ENCODE measurements at regions not wholly inside any gene's neighbourhood (a gene's known extent, or its start where the extent isn't known, plus 50 kb on each side); places are given as distances from the start of the nearest gene placed in this dataset.

DNA sequence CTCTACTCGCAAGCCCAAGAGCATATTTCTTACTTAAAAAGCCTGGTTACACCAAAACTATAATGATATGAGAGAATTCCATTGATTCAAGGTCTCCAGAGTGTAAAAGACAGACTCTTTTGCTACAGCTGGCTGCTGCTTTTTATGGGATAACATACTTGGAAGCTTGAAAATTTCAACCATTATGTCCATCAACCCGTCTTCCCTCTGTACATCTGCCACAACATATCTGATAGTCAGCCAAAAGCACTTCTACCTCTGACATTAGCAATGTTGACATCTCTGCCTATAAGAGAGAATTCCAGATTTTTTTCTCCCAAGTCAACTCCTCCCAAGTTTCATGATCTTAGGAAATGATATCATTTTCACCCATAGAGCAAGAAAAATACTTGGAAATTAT, 54.4 kb upstream of the IQCM start:
- H3K4me3 ChIP-seq = no peak overlapping the region

More for the DNA sequence above, 54.4 kb upstream of the IQCM start:
- Mint-ChIP-seq H3K27ac (no peak overlapping the region), H3K27me3 (ENCODE audit: insufficient read depth, low read depth, poor library complexity) (no peaks in the 10 kb centered on the region), H3K4me3 (no peak overlapping the region), H3K9me3 (no peaks in the 10 kb centered on the region; the same call in 2 of the 3 replicates), H3K4me1 (no peaks in the 10 kb centered on the region; the same call in 1 of the 3 replicates), H3K36me3 (ENCODE audit: low read depth) (no peaks in the 10 kb centered on the region)
- Histone ChIP-seq H2AFZ (no peak overlapping the region), H3K4me1 (ENCODE audit: insufficient read depth) (no peaks in the 10 kb centered on the region), H3K79me2 (replicated peaks; ENCODE audit: insufficient read depth) (no peaks in the 10 kb centered on the region), H3K4me2 (no peak overlapping the region), H3F3A (replicated peaks; ENCODE audit: low read depth) (0 out of 2 replicates have a peak, but pooled peaks cover 3% of the 10 kb centered on the region), H4K20me1 (replicated peaks; ENCODE audit: insufficient read depth) (no peaks in the 10 kb centered on the region), H3K27me3 (ENCODE audit: insufficient read depth) (no peaks in the 10 kb centered on the region), H3K27ac (ENCODE audit: low read depth) (no peak overlapping the region), H3K36me3 (ENCODE audit: insufficient read depth) (no peaks in the 10 kb centered on the region), H3K9me2 (ENCODE audit: insufficient read depth) (0 out of 2 replicates have a peak, but pooled peaks cover 5% of the 10 kb centered on the region)
- DNase-seq (ENCODE audit: low spot score) = no peak
- TF ChIP-seq STAT1 (IDR thresholded peaks at IDR 0.05; ENCODE audit: unreplicated experiment) (no peak), EZH2 (IDR thresholded peaks at IDR 0.05; ENCODE audit: low read depth, unreplicated experiment) (no peak), ZNF331 (CRISPR knock-in tag; IDR thresholded peaks at IDR 0.05; ENCODE audit: low read depth) (no peak), NANOG (IDR thresholded peaks at IDR 0.05; ENCODE audit: borderline replicate concordance) (no peak), POLR2AphosphoS5 (IDR thresholded peaks at IDR 0.05; ENCODE audit: low read depth) (no peak), CREB1 (CRISPR knock-in tag; IDR thresholded peaks at IDR 0.05; ENCODE audit: low read depth) (no peak), JUNB (IDR thresholded peaks at IDR 0.05; ENCODE audit: unreplicated experiment) (no peak), ZNF114 (CRISPR knock-in tag; IDR thresholded peaks at IDR 0.05) (no peak), EZH2phosphoT487 (IDR thresholded peaks at IDR 0.05; ENCODE audit: unreplicated experiment) (no peak)
- TF ChIP-seq, protein P1, sequence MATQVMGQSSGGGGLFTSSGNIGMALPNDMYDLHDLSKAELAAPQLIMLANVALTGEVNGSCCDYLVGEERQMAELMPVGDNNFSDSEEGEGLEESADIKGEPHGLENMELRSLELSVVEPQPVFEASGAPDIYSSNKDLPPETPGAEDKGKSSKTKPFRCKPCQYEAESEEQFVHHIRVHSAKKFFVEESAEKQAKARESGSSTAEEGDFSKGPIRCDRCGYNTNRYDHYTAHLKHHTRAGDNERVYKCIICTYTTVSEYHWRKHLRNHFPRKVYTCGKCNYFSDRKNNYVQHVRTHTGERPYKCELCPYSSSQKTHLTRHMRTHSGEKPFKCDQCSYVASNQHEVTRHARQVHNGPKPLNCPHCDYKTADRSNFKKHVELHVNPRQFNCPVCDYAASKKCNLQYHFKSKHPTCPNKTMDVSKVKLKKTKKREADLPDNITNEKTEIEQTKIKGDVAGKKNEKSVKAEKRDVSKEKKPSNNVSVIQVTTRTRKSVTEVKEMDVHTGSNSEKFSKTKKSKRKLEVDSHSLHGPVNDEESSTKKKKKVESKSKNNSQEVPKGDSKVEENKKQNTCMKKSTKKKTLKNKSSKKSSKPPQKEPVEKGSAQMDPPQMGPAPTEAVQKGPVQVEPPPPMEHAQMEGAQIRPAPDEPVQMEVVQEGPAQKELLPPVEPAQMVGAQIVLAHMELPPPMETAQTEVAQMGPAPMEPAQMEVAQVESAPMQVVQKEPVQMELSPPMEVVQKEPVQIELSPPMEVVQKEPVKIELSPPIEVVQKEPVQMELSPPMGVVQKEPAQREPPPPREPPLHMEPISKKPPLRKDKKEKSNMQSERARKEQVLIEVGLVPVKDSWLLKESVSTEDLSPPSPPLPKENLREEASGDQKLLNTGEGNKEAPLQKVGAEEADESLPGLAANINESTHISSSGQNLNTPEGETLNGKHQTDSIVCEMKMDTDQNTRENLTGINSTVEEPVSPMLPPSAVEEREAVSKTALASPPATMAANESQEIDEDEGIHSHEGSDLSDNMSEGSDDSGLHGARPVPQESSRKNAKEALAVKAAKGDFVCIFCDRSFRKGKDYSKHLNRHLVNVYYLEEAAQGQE (IDR thresholded peaks at IDR 0.05; ENCODE audit: unreplicated experiment) = no peak
- TF ChIP-seq, protein P2, sequence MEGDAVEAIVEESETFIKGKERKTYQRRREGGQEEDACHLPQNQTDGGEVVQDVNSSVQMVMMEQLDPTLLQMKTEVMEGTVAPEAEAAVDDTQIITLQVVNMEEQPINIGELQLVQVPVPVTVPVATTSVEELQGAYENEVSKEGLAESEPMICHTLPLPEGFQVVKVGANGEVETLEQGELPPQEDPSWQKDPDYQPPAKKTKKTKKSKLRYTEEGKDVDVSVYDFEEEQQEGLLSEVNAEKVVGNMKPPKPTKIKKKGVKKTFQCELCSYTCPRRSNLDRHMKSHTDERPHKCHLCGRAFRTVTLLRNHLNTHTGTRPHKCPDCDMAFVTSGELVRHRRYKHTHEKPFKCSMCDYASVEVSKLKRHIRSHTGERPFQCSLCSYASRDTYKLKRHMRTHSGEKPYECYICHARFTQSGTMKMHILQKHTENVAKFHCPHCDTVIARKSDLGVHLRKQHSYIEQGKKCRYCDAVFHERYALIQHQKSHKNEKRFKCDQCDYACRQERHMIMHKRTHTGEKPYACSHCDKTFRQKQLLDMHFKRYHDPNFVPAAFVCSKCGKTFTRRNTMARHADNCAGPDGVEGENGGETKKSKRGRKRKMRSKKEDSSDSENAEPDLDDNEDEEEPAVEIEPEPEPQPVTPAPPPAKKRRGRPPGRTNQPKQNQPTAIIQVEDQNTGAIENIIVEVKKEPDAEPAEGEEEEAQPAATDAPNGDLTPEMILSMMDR (conservative IDR thresholded peaks at IDR 0.05; ENCODE audit: low read depth in 2 of 2) = no peak
- TF ChIP-seq, protein P3, sequence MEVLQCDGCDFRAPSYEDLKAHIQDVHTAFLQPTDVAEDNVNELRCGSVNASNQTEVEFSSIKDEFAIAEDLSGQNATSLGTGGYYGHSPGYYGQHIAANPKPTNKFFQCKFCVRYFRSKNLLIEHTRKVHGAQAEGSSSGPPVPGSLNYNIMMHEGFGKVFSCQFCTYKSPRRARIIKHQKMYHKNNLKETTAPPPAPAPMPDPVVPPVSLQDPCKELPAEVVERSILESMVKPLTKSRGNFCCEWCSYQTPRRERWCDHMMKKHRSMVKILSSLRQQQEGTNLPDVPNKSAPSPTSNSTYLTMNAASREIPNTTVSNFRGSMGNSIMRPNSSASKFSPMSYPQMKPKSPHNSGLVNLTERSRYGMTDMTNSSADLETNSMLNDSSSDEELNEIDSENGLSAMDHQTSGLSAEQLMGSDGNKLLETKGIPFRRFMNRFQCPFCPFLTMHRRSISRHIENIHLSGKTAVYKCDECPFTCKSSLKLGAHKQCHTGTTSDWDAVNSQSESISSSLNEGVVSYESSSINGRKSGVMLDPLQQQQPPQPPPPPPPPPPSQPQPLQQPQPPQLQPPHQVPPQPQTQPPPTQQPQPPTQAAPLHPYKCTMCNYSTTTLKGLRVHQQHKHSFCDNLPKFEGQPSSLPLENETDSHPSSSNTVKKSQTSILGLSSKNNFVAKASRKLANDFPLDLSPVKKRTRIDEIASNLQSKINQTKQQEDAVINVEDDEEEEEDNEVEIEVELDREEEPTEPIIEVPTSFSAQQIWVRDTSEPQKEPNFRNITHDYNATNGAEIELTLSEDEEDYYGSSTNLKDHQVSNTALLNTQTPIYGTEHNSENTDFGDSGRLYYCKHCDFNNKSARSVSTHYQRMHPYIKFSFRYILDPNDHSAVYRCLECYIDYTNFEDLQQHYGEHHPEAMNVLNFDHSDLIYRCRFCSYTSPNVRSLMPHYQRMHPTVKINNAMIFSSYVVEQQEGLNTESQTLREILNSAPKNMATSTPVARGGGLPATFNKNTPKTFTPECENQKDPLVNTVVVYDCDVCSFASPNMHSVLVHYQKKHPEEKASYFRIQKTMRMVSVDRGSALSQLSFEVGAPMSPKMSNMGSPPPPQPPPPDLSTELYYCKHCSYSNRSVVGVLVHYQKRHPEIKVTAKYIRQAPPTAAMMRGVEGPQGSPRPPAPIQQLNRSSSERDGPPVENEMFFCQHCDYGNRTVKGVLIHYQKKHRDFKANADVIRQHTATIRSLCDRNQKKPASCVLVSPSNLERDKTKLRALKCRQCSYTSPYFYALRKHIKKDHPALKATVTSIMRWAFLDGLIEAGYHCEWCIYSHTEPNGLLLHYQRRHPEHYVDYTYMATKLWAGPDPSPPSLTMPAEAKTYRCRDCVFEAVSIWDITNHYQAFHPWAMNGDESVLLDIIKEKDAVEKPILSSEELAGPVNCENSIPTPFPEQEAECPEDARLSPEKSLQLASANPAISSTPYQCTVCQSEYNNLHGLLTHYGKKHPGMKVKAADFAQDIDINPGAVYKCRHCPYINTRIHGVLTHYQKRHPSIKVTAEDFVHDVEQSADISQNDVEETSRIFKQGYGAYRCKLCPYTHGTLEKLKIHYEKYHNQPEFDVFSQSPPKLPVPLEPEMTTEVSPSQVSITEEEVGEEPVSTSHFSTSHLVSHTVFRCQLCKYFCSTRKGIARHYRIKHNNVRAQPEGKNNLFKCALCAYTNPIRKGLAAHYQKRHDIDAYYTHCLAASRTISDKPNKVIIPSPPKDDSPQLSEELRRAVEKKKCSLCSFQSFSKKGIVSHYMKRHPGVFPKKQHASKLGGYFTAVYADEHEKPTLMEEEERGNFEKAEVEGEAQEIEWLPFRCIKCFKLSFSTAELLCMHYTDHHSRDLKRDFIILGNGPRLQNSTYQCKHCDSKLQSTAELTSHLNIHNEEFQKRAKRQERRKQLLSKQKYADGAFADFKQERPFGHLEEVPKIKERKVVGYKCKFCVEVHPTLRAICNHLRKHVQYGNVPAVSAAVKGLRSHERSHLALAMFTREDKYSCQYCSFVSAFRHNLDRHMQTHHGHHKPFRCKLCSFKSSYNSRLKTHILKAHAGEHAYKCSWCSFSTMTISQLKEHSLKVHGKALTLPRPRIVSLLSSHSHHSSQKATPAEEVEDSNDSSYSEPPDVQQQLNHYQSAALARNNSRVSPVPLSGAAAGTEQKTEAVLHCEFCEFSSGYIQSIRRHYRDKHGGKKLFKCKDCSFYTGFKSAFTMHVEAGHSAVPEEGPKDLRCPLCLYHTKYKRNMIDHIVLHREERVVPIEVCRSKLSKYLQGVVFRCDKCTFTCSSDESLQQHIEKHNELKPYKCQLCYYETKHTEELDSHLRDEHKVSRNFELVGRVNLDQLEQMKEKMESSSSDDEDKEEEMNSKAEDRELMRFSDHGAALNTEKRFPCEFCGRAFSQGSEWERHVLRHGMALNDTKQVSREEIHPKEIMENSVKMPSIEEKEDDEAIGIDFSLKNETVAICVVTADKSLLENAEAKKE (CRISPR knock-in tag; IDR thresholded peaks at IDR 0.05) = no peak
- TF ChIP-seq, protein P4, sequence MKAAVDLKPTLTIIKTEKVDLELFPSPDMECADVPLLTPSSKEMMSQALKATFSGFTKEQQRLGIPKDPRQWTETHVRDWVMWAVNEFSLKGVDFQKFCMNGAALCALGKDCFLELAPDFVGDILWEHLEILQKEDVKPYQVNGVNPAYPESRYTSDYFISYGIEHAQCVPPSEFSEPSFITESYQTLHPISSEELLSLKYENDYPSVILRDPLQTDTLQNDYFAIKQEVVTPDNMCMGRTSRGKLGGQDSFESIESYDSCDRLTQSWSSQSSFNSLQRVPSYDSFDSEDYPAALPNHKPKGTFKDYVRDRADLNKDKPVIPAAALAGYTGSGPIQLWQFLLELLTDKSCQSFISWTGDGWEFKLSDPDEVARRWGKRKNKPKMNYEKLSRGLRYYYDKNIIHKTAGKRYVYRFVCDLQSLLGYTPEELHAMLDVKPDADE (IDR thresholded peaks at IDR 0.05) = no peak
- no peak for ATAC-seq
